PC-3 (cell line): ENCODE measurements at regions not wholly inside any gene's neighbourhood (a gene's known extent, or its start where the extent isn't known, plus 50 kb on each side); places are given as distances from the start of the nearest gene placed in this dataset.

ENCODE experiments used
- ATAC-seq: fragments of 200-7000 bp; cut with Tn5 transposase; 2 replicates; pipeline ENCODE4 v1.9.1; 2020; ENCODE audit warnings: mild to moderate bottlenecking, moderate library complexity
- BruUV-seq: library from RNA; stranded (reverse); fragments of 400-500 nt; replicated peaks from 2 replicates; lab custom pipeline; 2021; lab: Mats Ljungman, UMichigan
- CTCF ChIA-PET: fragments of 300-600 bp; sonication (Branson Sonifier 250); formaldehyde crosslinking; loops from one replicate; lab custom pipeline; 2022; ENCODE audit warnings: antibody characterized with exemption; lab: Charles Lee
- POLR2A ChIA-PET: fragments of 300-600 bp; sonication (Branson Sonifier 250); formaldehyde crosslinking; loops from one replicate; lab custom pipeline; 2022; ENCODE audit warnings: antibody characterized with exemption; ENCODE audit not compliant: unreplicated experiment; lab: Charles Lee
- DNase-seq: peaks from one replicate; pipeline ENCODE4 v3.0.0-alpha.2; 2015
- H2AFZ ChIP-seq: fragments of 300-600 bp; sonication (generic); 2 replicates; pipeline ENCODE4 v1.6.0; 2016; ENCODE audit warnings: antibody characterized with exemption, low read length
- H3F3A ChIP-seq: fragments of 300-600 bp; sonication (generic); one replicate; pipeline ENCODE4 v1.6.0; 2017; ENCODE audit warnings: antibody characterized with exemption, low read length, control low read depth, mild to moderate bottlenecking; ENCODE audit not compliant: unreplicated experiment
- H3K27ac ChIP-seq: fragments of 300-600 bp; sonication (generic); 2 replicates; pipeline ENCODE4 v1.5.1; 2016; ENCODE audit warnings: mild to moderate bottlenecking, low read length
- H3K27me3 ChIP-seq: fragments of 300-600 bp; sonication (generic); 2 replicates; pipeline ENCODE4 v1.6.1; 2016; ENCODE audit warnings: low read length, mixed read lengths
- H3K36me3 ChIP-seq: fragments of 300-600 bp; sonication (generic); 2 replicates; pipeline ENCODE4 v1.6.1; 2016; ENCODE audit warnings: low read depth, mixed run types, low read length, mixed read lengths
- H3K4me1 ChIP-seq: fragments of 300-600 bp; sonication (generic); 2 replicates; pipeline ENCODE4 v1.5.1; 2016; ENCODE audit warnings: low read length; ENCODE audit not compliant: insufficient read depth
- H3K4me2 ChIP-seq: fragments of 300-600 bp; sonication (generic); 2 replicates; pipeline ENCODE4 v1.6.0; 2016; ENCODE audit warnings: low read length
- H3K4me3 ChIP-seq: fragments of 300-600 bp; sonication (generic); 2 replicates; pipeline ENCODE4 v1.5.1; 2016; ENCODE audit warnings: mild to moderate bottlenecking, low read length, mixed read lengths
- H3K79me2 ChIP-seq: fragments of 300-600 bp; sonication (generic); 2 replicates; pipeline ENCODE4 v1.6.1; 2017; ENCODE audit warnings: low read length, mixed read lengths
- H3K9ac ChIP-seq: fragments of 300-600 bp; sonication (generic); 2 replicates; pipeline ENCODE4 v1.6.0; 2016; ENCODE audit warnings: mild to moderate bottlenecking, low read length
- H3K9me2 ChIP-seq: fragments of 300-600 bp; sonication (generic); replicated peaks from 2 replicates; pipeline ENCODE4 v1.6.1; 2016; ENCODE audit warnings: mixed run types, low read length, mixed read lengths
- H3K9me3 ChIP-seq: fragments of 300-600 bp; sonication (generic); 2 replicates; pipeline ENCODE4 v1.6.1; 2016; ENCODE audit warnings: low read length, mixed read lengths
- H4K20me1 ChIP-seq: fragments of 300-600 bp; sonication (generic); 2 replicates; pipeline ENCODE4 v1.6.1; 2016; ENCODE audit warnings: low read length, mixed read lengths
- CTCF ChIP-seq: fragments of 300-600 bp; sonication (generic); conservative IDR thresholded peaks from 2 replicates; pipeline ENCODE4 v1.5.1; 2017; ENCODE audit warnings: antibody characterized with exemption, low read depth, mild to moderate bottlenecking, low read length
- EZH2 ChIP-seq: fragments of 300-600 bp; sonication (generic); IDR thresholded peaks from one replicate; pipeline ENCODE4 v1.6.1; 2017; ENCODE audit warnings: antibody characterized with exemption, mild to moderate bottlenecking, low read length; ENCODE audit not compliant: unreplicated experiment
- EZH2phosphoT487 ChIP-seq: fragments of 300-600 bp; sonication (generic); IDR thresholded peaks from 2 replicates; pipeline ENCODE4 v1.6.1; 2018; ENCODE audit warnings: mild to moderate bottlenecking, antibody characterized with exemption, low read length, borderline replicate concordance
- intact Hi-C: fragments of 100-400 bp; cut with micrococcal nuclease; formaldehyde crosslinking; loops from 2 replicates; pipeline ENCODE4 v1.9.0; 2023

GRCh38 chr1:157925419-157926166, 67.9 kb upstream of the KIRREL1 start:
- H3K36me3 ChIP-seq: no peaks in the 10 kb centered on the region
- H3K4me3 ChIP-seq: no peak overlapping the region
- no peaks in the 10 kb centered on the region for H4K20me1 ChIP-seq
- no peaks in the 10 kb centered on the region for H3K4me1 ChIP-seq
- H3K27ac ChIP-seq: no peak overlapping the region
- no peaks in the 10 kb centered on the region for H3K9me2 ChIP-seq
- intact Hi-C loops: no loop called here
- no peak for TF ChIP-seq EZH2phosphoT487
- TF ChIP-seq EZH2: no peak
- TF ChIP-seq CTCF: no peak
- DNase-seq (no peak), ATAC-seq (no peak)
- ChIA-PET POLR2A (no interaction called here), CTCF (no interaction called here)
- no peak overlapping the region for H3K4me2 ChIP-seq
- no peaks in the 10 kb centered on the region for H3K9me3 ChIP-seq
- H3F3A ChIP-seq: no peaks in the 10 kb centered on the region
- no TSS peak for BruUV-seq
- no peaks in the 10 kb centered on the region for H3K79me2 ChIP-seq
- H2AFZ ChIP-seq: no peak overlapping the region
- peaks cover 84% of the 10 kb centered on the region for H3K27me3 ChIP-seq
- no peak overlapping the region for H3K9ac ChIP-seq

GRCh38 chr1:157932069-157932468, 61.4 kb upstream of the KIRREL1 start:
- no peaks in the 10 kb centered on the region for H3F3A ChIP-seq
- peak; percentile 41 for DNase-seq
- no peak for TF ChIP-seq EZH2
- no peak for TF ChIP-seq EZH2phosphoT487
- no peak for TF ChIP-seq CTCF
- no peaks in the 10 kb centered on the region for H3K79me2 ChIP-seq
- no peak for ATAC-seq
- intact Hi-C loops: no loop called here
- no peaks in the 10 kb centered on the region for H4K20me1 ChIP-seq
- H3K27ac ChIP-seq: no peak overlapping the region
- no peak overlapping the region for H3K4me2 ChIP-seq
- no peaks in the 10 kb centered on the region for H3K36me3 ChIP-seq
- BruUV-seq: no TSS peak
- peaks cover 36% of the 10 kb centered on the region for H3K27me3 ChIP-seq
- no peaks in the 10 kb centered on the region for H3K9me3 ChIP-seq
- H3K4me1 ChIP-seq: no peaks in the 10 kb centered on the region
- H3K9me2 ChIP-seq: no peaks in the 10 kb centered on the region
- POLR2A ChIA-PET: no interaction called here
- no peak overlapping the region for H3K4me3 ChIP-seq
- CTCF ChIA-PET: no interaction called here
- H2AFZ ChIP-seq: no peak overlapping the region
- H3K9ac ChIP-seq: no peak overlapping the region

GRCh38 chr1:157937744-157938143, 55.7 kb upstream of the KIRREL1 start:
- ChIA-PET CTCF (no interaction called here), POLR2A (no interaction called here)
- H3K9me3 ChIP-seq: no peaks in the 10 kb centered on the region
- no peak overlapping the region for H3K4me2 ChIP-seq
- H3K9me2 ChIP-seq: no peaks in the 10 kb centered on the region
- H4K20me1 ChIP-seq: no peaks in the 10 kb centered on the region
- H3K36me3 ChIP-seq: no peaks in the 10 kb centered on the region
- BruUV-seq: no TSS peak
- H2AFZ ChIP-seq: no peak overlapping the region
- DNase-seq (no peak), ATAC-seq (no peak)
- peaks cover 55% of the 10 kb centered on the region for H3K27me3 ChIP-seq
- intact Hi-C loops: no loop called here
- H3K9ac ChIP-seq: no peak overlapping the region
- no peaks in the 10 kb centered on the region for H3K79me2 ChIP-seq
- TF ChIP-seq EZH2phosphoT487 (no peak), EZH2 (no peak), CTCF (no peak)
- H3K4me1 ChIP-seq: no peaks in the 10 kb centered on the region
- no peaks in the 10 kb centered on the region for H3F3A ChIP-seq
- no peak overlapping the region for H3K4me3 ChIP-seq
- H3K27ac ChIP-seq: no peak overlapping the region
